Cardiac muscle cell (in vitro differentiated cells and primary cell): ENCODE measurements at regions not wholly inside any gene's neighbourhood (a gene's known extent, or its start where the extent isn't known, plus 50 kb on each side); places are given as distances from the start of the nearest gene placed in this dataset.

Experiments used
- DNase-seq, 2 donors: peaks; one replicate each; pipeline versions ENCODE4 v3.0.0 to v3.0.0-alpha.2; 2010 to 2017; ENCODE audit warnings: low read depth in 1 of 2, low spot score in 1 of 2
- H3K27ac ChIP-seq: fragments of 200-600 bp; sonication (generic); 2 replicates; pipeline ENCODE4 v1.5.1; 2016
- H3K27me3 ChIP-seq: fragments of 200-600 bp; sonication (generic); 2 replicates; pipeline ENCODE4 v1.6.0; 2016; ENCODE audit warnings: control low read depth
- H3K36me3 ChIP-seq: fragments of 200-600 bp; sonication (generic); 2 replicates; pipeline ENCODE4 v1.5.1; 2016; ENCODE audit warnings: control low read depth
- H3K4me1 ChIP-seq: fragments of 200-600 bp; sonication (generic); 2 replicates; pipeline ENCODE4 v1.8.1; 2017; ENCODE audit warnings: low read depth, mild to moderate bottlenecking, mixed run types
- H3K4me3 ChIP-seq: fragments of 200-600 bp; sonication (generic); 2 replicates; pipeline ENCODE4 v1.5.1; 2016; ENCODE audit warnings: mild to moderate bottlenecking
- H3K9me3 ChIP-seq: fragments of 200-600 bp; sonication (generic); 2 replicates; pipeline ENCODE4 v1.5.1; 2017; ENCODE audit warnings: low read depth, mild to moderate bottlenecking, control low read depth
- CTCF ChIP-seq: IDR thresholded peaks from 2 replicates; pipeline ENCODE4 v1.5.1; 2012; ENCODE audit warnings: low read depth, mild to moderate bottlenecking, low read length

- no peak overlapping the region for H3K4me3 ChIP-seq
- H3K36me3 ChIP-seq, result no peaks in the 10 kb centered on the region
- peak in 1 of 2 donors; percentile 34 for DNase-seq
- H3K27ac ChIP-seq, result no peak overlapping the region
- no peaks in the 10 kb centered on the region for H3K4me1 ChIP-seq
- TF ChIP-seq CTCF, result no peak
- H3K27me3 ChIP-seq, result no peaks in the 10 kb centered on the region
- H3K9me3 ChIP-seq, result no peaks in the 10 kb centered on the region
These were observed 128.0 kb upstream of the PLXNC1 start for GRCh38 chr12:94020335-94020734.

- TF ChIP-seq CTCF, result no peak
These were observed 124.5 kb upstream of the PLXNC1 start for GRCh38 chr12:94023879-94024278.

GRCh38 chr12:94025068-94025467, 123.3 kb upstream of the PLXNC1 start:
- H3K9me3 ChIP-seq, result no peaks in the 10 kb centered on the region
- H3K27ac ChIP-seq, result no peak overlapping the region
- no peak for DNase-seq
- no peaks in the 10 kb centered on the region for H3K36me3 ChIP-seq
- no peak overlapping the region for H3K4me3 ChIP-seq
- no peaks in the 10 kb centered on the region for H3K4me1 ChIP-seq
- no peaks in the 10 kb centered on the region for H3K27me3 ChIP-seq
- no peak for TF ChIP-seq CTCF

More at GRCh38 chr12:94023879-94024278, 124.5 kb upstream of the PLXNC1 start:
- H3K9me3 ChIP-seq, result no peaks in the 10 kb centered on the region
- H3K27ac ChIP-seq, result no peak overlapping the region
- H3K4me1 ChIP-seq, result no peaks in the 10 kb centered on the region
- H3K4me3 ChIP-seq, result no peak overlapping the region
- no peaks in the 10 kb centered on the region for H3K36me3 ChIP-seq
- no peaks in the 10 kb centered on the region for H3K27me3 ChIP-seq
- DNase-seq, result no peak

GRCh38 chr12:94025756-94026155, 122.6 kb upstream of the PLXNC1 start:
- H3K36me3 ChIP-seq, result no peaks in the 10 kb centered on the region
- DNase-seq, result peak in 1 of 2 donors; percentile 19
- no peak for TF ChIP-seq CTCF
- H3K9me3 ChIP-seq, result no peaks in the 10 kb centered on the region
- no peak overlapping the region for H3K4me3 ChIP-seq
- no peaks in the 10 kb centered on the region for H3K27me3 ChIP-seq
- no peaks in the 10 kb centered on the region for H3K4me1 ChIP-seq
- H3K27ac ChIP-seq, result no peak overlapping the region

- no peak for TF ChIP-seq CTCF
- H3K4me1 ChIP-seq, result no peaks in the 10 kb centered on the region
- no peak for DNase-seq
- no peak overlapping the region for H3K4me3 ChIP-seq
- no peaks in the 10 kb centered on the region for H3K9me3 ChIP-seq
- no peaks in the 10 kb centered on the region for H3K27me3 ChIP-seq
- H3K36me3 ChIP-seq, result no peaks in the 10 kb centered on the region
- no peak overlapping the region for H3K27ac ChIP-seq
These were observed 121.8 kb upstream of the PLXNC1 start for GRCh38 chr12:94026596-94026995.

- H3K27ac ChIP-seq, result no peak overlapping the region
- no peaks in the 10 kb centered on the region for H3K36me3 ChIP-seq
- no peaks in the 10 kb centered on the region for H3K4me1 ChIP-seq
- no peaks in the 10 kb centered on the region for H3K9me3 ChIP-seq
- no peaks in the 10 kb centered on the region for H3K27me3 ChIP-seq
- TF ChIP-seq CTCF, result no peak
- DNase-seq, result no peak
- no peak overlapping the region for H3K4me3 ChIP-seq
These were observed 120.8 kb upstream of the PLXNC1 start for GRCh38 chr12:94027561-94027960.
